Spleen (tissue), 11 donors: ENCODE measurements at regions not wholly inside any gene's neighbourhood (a gene's known extent, or its start where the extent isn't known, plus 50 kb on each side); places are given as distances from the start of the nearest gene placed in this dataset.

Source experiments
- DNase-seq: peaks from one replicate; pipeline ENCODE4 v3.0.0-alpha.2; 2020
- H3K27ac ChIP-seq, 8 donors: fragments of 200-600 bp; sonication (generic) in 7 of 8; 1 replicate in 4 of 8; 2 replicates in 4 of 8; pipeline versions ENCODE4 v1.5.0 to v1.8.0; 2016 to 2021; ENCODE audit warnings: inconsistent platforms in 4 of 8, mild to moderate bottlenecking in 4 of 8, moderate library complexity in 1 of 8
- H3K27me3 ChIP-seq, 7 donors: fragments of 200-600 bp; sonication (generic) in 6 of 7; replicated peaks in 1 of 7; 1 replicate in 4 of 7; 2 replicates in 3 of 7; pipeline versions ENCODE4 v1.5.0 to v1.8.0; 2016 to 2021; ENCODE audit warnings: inconsistent platforms in 3 of 7, mild to moderate bottlenecking in 1 of 7
- H3K36me3 ChIP-seq, 6 donors: fragments of 200-600 bp; sonication (generic) in 5 of 6; 1 replicate in 4 of 6; 2 replicates in 2 of 6; pipeline versions ENCODE4 v1.5.0 to v1.8.0; 2016 to 2021; ENCODE audit warnings: inconsistent platforms in 2 of 6
- H3K4me1 ChIP-seq, 6 donors: fragments of 200-600 bp; sonication (generic) in 5 of 6; 1 replicate in 3 of 6; 2 replicates in 3 of 6; pipeline versions ENCODE4 v1.5.0 to v1.8.0; 2016 to 2021; ENCODE audit warnings: inconsistent platforms in 3 of 6
- H3K4me3 ChIP-seq, 8 donors: fragments of 200-600 bp; sonication (generic) in 7 of 8; 1 replicate in 4 of 8; 2 replicates in 4 of 8; pipeline versions ENCODE4 v1.5.0 to v1.8.0; 2016 to 2021; ENCODE audit warnings: inconsistent platforms in 4 of 8, mild to moderate bottlenecking in 4 of 8, moderate library complexity in 2 of 8
- H3K9me3 ChIP-seq, 8 donors: fragments of 200-600 bp; sonication (generic) in 7 of 8; 1 replicate in 4 of 8; 2 replicates in 4 of 8; pipeline versions ENCODE4 v1.5.0 to v1.8.0; 2016 to 2021; ENCODE audit warnings: inconsistent platforms in 4 of 8
- CTCF ChIP-seq, 11 experiments: fragments of 200-600 bp in 7 of 11; fragments of 450-650 bp in 4 of 11; sonication (generic) in 4 of 11; IDR thresholded peaks in 8 of 11; conservative IDR thresholded peaks in 3 of 11; 1 replicate in 7 of 11; 2 replicates in 4 of 11; pipeline versions ENCODE4 v1.4.0 to v1.8.0; 2016 to 2021; ENCODE audit warnings: antibody characterized with exemption in 11 of 11, inconsistent platforms in 4 of 11, mild to moderate bottlenecking in 1 of 11
- POLR2A ChIP-seq, 3 donors: fragments of 450-650 bp; IDR thresholded peaks; one replicate each; pipeline ENCODE4 v1.5.1; 2017; ENCODE audit warnings: antibody characterized with exemption in 3 of 3, mild to moderate bottlenecking in 1 of 3
- POLR2AphosphoS5 ChIP-seq, 3 donors: sonication (generic); formaldehyde crosslinking; IDR thresholded peaks; one replicate each; pipeline ENCODE4 v1.5.1; 2017; ENCODE audit warnings: antibody characterized with exemption in 3 of 3
- WGBS, 5 donors: extraction: QIAGEN DNeasy Blood & Tissue Kit in 3 of 5; methylation state at CpG; one replicate each; pipeline versions ENCODE4 v1.1.5 to v1.1.7; 2013 to 2018; 5-methylcytosine and 5-hydroxymethylcytosine counted together
- intact Hi-C: fragments of 100-400 bp; cut with DNase I; formaldehyde crosslinking; loops from one replicate; pipeline ENCODE4 v1.15.0; 2023; ENCODE audit warnings: low total_unique reads
- donor health status: healthy with polysubstance abuse.
- donor health status: DM: no; HTN: no; CAD: no; lungs with moderate emphysema.
- donor health status: DM: no; HTN: no; CAD: no.
- donor health status: Bipolar disorder and iron deficiency.
- donor health status: healthy.
- donor health status: DM: no; HTN: no; CAD: no.
- donor health status: DM: yes; HTN: yes; CAD: no.

- Histone ChIP-seq H3K4me1 (no peaks in the 10 kb centered on the region), H3K36me3 (no peaks in the 10 kb centered on the region), H3K9me3 (no peaks in the 10 kb centered on the region), H3K4me3 (no peak overlapping the region), H3K27me3 (no peaks in the 10 kb centered on the region), H3K27ac (no peak overlapping the region)
- no peak for DNase-seq
- no peak for TF ChIP-seq POLR2A (IDR thresholded peaks at IDR 0.05)
- no peak for TF ChIP-seq CTCF (IDR thresholded peaks at IDR 0.05 in 8 of 11, conservative IDR thresholded peaks at IDR 0.05 in 3 of 11)
- TF ChIP-seq POLR2AphosphoS5 (IDR thresholded peaks at IDR 0.05): no peak
- intact Hi-C loops: no loop called here
Observed at GRCh38 chr1:238089615-238090014, 198.9 kb upstream of the ZP4 start.

GRCh38 chr1:238088560-238089290, 198.0 kb upstream of the ZP4 start:
- intact Hi-C loops: no loop called here
- TF ChIP-seq CTCF (IDR thresholded peaks at IDR 0.05 in 8 of 11, conservative IDR thresholded peaks at IDR 0.05 in 3 of 11): no peak
- no peak for TF ChIP-seq POLR2AphosphoS5 (IDR thresholded peaks at IDR 0.05)
- TF ChIP-seq POLR2A (IDR thresholded peaks at IDR 0.05): no peak
- H3K27ac ChIP-seq: no peak overlapping the region
- WGBS, 5 donors: 65 to 80% (median 67%) methylated on average over 4 of the region's 4 CpGs
- no peaks in the 10 kb centered on the region for H3K9me3 ChIP-seq
- no peaks in the 10 kb centered on the region for H3K27me3 ChIP-seq
- H3K4me3 ChIP-seq: no peak overlapping the region
- H3K36me3 ChIP-seq: no peaks in the 10 kb centered on the region
- no peaks in the 10 kb centered on the region for H3K4me1 ChIP-seq
- no peak for DNase-seq

GRCh38 chr1:238073991-238074390, 183.3 kb upstream of the ZP4 start:
- 55 to 80% (median 72%) methylated on average over 1 of the region's 1 CpG for WGBS, 5 donors
- intact Hi-C loops: no loop called here
- Histone ChIP-seq H3K36me3 (no peaks in the 10 kb centered on the region), H3K4me1 (no peaks in the 10 kb centered on the region), H3K27ac (no peak overlapping the region), H3K4me3 (no peak overlapping the region), H3K27me3 (no peaks in the 10 kb centered on the region), H3K9me3 (peaks cover 0 to 11% (median 1%) of the 10 kb centered on the region in 8 donors)
- TF ChIP-seq POLR2AphosphoS5 (IDR thresholded peaks at IDR 0.05) (no peak), CTCF (IDR thresholded peaks at IDR 0.05 in 8 of 11, conservative IDR thresholded peaks at IDR 0.05 in 3 of 11) (no peak), POLR2A (IDR thresholded peaks at IDR 0.05) (no peak)
- no peak for DNase-seq

- Histone ChIP-seq H3K4me1 (no peaks in the 10 kb centered on the region), H3K4me3 (no peak overlapping the region), H3K9me3 (peaks cover 0 to 11% (median under 1%) of the 10 kb centered on the region in 8 donors), H3K36me3 (no peaks in the 10 kb centered on the region), H3K27me3 (no peaks in the 10 kb centered on the region), H3K27ac (no peak overlapping the region)
- intact Hi-C loops: no loop called here
- no peak for TF ChIP-seq POLR2AphosphoS5 (IDR thresholded peaks at IDR 0.05)
- no peak for TF ChIP-seq POLR2A (IDR thresholded peaks at IDR 0.05)
- no peak for TF ChIP-seq CTCF (IDR thresholded peaks at IDR 0.05 in 8 of 11, conservative IDR thresholded peaks at IDR 0.05 in 3 of 11)
- 83 to 90% (median 86%) methylated on average over 3 of the region's 3 CpGs for WGBS, 5 donors
- DNase-seq: no peak
Observed at GRCh38 chr1:238071061-238071460, 180.3 kb upstream of the ZP4 start.
